Endothelial cell of umbilical vein (primary cell): ENCODE measurements at regions not wholly inside any gene's neighbourhood (a gene's known extent, or its start where the extent isn't known, plus 50 kb on each side); places are given as distances from the start of the nearest gene placed in this dataset.

ENCODE experiments used
- CTCF ChIP-seq, 2 donors: IDR thresholded peaks; 1 replicate in 1 of 2; 2 replicates in 1 of 2; pipeline ENCODE4 v1.5.1; 2011; ENCODE audit warnings: low read length in 2 of 2, mild to moderate bottlenecking in 2 of 2, moderate library complexity in 2 of 2, control low read depth in 1 of 2, inconsistent platforms in 1 of 2, low read depth in 1 of 2; ENCODE audit not compliant: insufficient read depth in 1 of 2; ENCODE audit errors: extremely low read depth in 1 of 2
- FOS ChIP-seq: IDR thresholded peaks from 2 replicates; pipeline ENCODE4 v1.6.1; 2011; ENCODE audit warnings: mild to moderate bottlenecking, low read length, moderate library complexity, borderline replicate concordance; ENCODE audit not compliant: insufficient read depth
- JUN ChIP-seq: IDR thresholded peaks from 2 replicates; pipeline ENCODE4 v1.6.1; 2011; ENCODE audit warnings: borderline replicate concordance, low read depth; ENCODE audit not compliant: insufficient read length, insufficient read depth
- MYC ChIP-seq: IDR thresholded peaks from one replicate; pipeline ENCODE4 v1.6.1; 2011; ENCODE audit warnings: mild to moderate bottlenecking, low read depth, low read length
- POLR2A ChIP-seq: IDR thresholded peaks from 2 replicates; pipeline ENCODE4 v1.6.1; 2012; ENCODE audit warnings: low read depth, mild to moderate bottlenecking, control low read depth, low read length
- POLR2AphosphoS5 ChIP-seq: IDR thresholded peaks from 2 replicates; pipeline ENCODE4 v1.6.1; 2012; ENCODE audit warnings: low read depth, mild to moderate bottlenecking, control low read depth, low read length, moderate library complexity; ENCODE audit not compliant: insufficient read depth

- no peak for TF ChIP-seq POLR2AphosphoS5
- TF ChIP-seq JUN: no peak
- TF ChIP-seq MYC: no peak
- TF ChIP-seq CTCF (IDR thresholded peaks at IDR 0.05; ENCODE audit: extremely low read depth in 1 of 2, insufficient read depth in 1 of 2, low read depth in 1 of 2, low read length in 2 of 2): no peak
- TF ChIP-seq POLR2A: no peak
- no peak for TF ChIP-seq FOS
Observed at GRCh38 chr1:119316870-119317416, 51.6 kb upstream of the HAO2 start.
